ENCODE measurements at regions not wholly inside any gene's neighbourhood (a gene's known extent, or its start where the extent isn't known, plus 50 kb on each side); places are given as distances from the start of the nearest gene placed in this dataset.
A peak's percentile ranks its signal among the peaks of the same experiment; 100 is the strongest.

DNA sequence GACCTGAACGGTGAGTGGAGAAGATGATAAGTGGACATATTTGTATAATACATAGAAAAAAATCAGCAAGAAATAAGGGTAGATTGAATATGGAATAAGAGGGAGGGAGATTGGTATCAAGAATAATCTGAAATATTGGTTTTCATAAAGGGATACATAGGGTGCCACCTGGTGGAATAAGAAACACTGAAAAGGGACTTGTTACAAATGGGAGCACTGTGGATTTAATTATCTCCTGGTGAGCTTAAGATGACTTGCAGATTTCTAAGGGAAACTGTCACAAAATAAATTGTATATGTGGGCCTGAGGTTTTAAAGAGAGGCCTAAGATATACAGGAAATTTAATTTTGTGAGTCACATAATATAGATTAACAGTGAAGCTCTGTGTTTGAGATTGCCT, 1403.5 kb upstream of the CDH18 start:
- TF ChIP-seq, protein P1, sequence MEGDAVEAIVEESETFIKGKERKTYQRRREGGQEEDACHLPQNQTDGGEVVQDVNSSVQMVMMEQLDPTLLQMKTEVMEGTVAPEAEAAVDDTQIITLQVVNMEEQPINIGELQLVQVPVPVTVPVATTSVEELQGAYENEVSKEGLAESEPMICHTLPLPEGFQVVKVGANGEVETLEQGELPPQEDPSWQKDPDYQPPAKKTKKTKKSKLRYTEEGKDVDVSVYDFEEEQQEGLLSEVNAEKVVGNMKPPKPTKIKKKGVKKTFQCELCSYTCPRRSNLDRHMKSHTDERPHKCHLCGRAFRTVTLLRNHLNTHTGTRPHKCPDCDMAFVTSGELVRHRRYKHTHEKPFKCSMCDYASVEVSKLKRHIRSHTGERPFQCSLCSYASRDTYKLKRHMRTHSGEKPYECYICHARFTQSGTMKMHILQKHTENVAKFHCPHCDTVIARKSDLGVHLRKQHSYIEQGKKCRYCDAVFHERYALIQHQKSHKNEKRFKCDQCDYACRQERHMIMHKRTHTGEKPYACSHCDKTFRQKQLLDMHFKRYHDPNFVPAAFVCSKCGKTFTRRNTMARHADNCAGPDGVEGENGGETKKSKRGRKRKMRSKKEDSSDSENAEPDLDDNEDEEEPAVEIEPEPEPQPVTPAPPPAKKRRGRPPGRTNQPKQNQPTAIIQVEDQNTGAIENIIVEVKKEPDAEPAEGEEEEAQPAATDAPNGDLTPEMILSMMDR (IDR thresholded peaks at IDR 0.05 in 4 of 5, conservative IDR thresholded peaks at IDR 0.05 in 1 of 5), result peak in 1 of 5 experiments; percentile 8
- no peak for TF ChIP-seq POLR2A (IDR thresholded peaks at IDR 0.05)
